HG02642 (cell line): ENCODE measurements at regions not wholly inside any gene's neighbourhood (a gene's known extent, or its start where the extent isn't known, plus 50 kb on each side); places are given as distances from the start of the nearest gene placed in this dataset.

ENCODE experiments used
- ATAC-seq: cut with Tn5 transposase; IDR thresholded peaks from one replicate; pipeline ENCODE4 v1.9.1; 2021; ENCODE audit warnings: mild to moderate bottlenecking; ENCODE audit not compliant: unreplicated experiment, poor library complexity

DNA sequence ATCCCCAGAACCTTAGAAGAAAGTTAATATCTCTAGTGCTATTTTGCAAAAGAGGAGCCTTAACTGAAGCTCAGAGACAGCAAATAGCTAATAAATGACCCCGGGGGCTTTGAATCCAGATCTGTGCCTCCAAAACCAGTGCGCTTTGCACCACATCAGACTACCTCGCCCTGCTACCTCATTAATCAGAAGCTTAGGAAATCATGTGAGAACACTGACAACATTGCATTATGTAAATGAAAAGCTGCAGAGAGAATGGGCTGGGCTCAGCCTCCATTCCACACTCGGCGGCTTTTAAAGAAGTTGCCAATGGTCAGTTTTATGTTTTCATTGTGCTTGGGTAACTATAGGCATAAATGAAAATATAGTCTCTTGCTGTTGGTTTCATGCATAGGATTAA is 54.0 kb upstream of the STMND1 start:
- no peak for ATAC-seq

DNA sequence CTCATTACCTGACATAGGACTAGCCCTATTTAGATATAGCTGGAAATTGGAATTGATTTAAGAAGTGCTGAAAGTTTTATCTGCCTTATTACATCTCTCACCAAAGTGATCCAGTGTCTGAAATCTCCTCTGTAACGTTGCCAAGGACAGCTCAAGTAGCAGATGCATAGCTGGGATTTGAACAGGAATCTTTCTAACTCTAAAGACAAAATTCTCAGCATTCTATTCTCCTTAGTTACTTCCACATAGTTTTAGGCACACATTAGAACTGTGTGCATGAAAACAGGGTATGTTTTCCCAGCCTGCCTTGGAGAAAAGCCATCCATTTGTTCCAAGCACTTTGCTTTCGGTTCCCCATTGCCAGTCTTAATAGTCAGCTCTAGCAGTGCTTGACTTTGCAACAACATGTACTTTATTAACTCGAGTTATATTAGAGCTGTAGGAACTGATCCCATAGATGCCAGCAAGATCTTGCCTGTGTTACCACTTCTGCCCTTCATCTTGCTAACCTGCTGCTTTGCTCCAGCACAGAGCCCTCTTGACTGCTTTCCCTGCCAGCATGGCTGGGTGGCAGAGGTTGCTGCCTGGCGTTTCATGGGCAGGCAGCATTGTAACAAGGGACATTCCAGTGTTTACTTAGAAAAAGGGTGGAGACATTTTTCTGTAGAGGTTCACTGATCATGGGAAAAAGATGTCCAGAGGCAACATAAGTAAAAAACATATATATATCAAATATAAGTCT is 56.1 kb upstream of the STMND1 start:
- no peak for ATAC-seq

DNA sequence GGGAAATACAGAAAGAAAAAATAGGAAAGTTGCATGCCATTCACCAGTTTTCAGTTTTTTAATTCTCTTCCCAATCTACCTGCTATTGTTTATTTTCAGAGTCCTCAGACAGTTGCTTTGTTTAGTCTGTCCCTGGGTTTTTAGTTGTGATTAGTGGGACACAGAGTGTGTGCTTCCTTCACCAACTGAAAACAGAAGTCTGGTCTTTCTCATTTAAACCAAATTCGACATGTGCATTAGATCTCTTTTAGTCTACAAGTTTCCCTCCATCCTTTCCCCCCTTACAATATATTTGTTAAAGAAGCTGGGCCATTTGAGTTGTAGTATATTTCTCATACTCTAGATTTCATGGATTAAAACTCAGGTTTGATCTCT is 58.7 kb upstream of the STMND1 start:
- ATAC-seq, result no peak

DNA sequence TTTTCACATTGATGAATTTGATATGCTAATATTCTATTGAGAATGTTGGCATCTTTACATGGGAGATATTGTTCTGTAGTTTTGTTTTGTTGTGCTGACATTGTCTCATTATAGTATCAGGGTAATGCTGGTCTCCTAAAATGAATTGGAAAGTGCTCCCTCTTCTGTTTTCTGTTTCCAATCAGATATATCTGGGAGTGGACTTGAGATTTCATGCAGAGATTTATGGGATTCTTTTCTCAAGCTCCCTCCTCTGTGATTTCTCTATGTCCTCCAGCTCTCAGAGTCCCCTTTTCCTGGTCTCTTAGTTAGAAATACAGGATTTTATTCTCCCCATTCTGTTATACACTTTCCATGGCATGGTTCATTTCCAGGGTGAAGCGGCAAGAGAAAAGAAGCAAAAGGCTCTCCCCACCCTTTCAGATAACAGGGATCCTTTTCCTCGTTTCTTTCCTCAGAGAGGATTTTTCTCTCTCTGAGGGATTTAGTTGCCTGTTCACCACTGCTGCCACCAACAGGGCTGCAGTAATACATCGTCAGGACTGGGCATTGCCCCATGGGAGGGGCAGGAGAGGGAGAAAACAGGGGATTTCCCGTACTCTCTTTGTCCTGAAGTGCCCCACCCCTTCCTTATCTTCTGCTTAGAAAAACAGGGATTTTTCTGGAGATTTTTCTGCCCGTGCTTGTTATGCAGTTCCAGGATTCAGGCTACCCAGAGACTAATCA is 59.3 kb upstream of the STMND1 start:
- ATAC-seq, result no peak

DNA sequence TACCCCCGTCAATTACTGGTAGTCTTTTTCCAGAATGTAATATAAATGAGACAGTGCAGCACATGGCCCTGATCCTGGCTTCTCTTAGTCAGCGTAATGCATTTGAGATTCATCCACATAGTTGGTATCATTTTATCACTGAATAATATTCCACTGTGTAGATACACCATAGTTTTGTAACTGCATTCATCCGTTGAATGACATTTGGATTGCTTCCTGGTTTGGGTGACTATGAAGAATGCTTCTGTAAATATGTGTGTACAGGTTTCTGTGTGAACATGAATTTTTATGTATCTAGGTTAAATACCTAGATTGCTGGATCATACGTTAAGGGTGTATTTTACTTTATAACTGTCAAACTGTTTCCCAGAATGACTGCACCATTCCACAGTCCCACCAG is 62.6 kb upstream of the STMND1 start:
- no peak for ATAC-seq

DNA sequence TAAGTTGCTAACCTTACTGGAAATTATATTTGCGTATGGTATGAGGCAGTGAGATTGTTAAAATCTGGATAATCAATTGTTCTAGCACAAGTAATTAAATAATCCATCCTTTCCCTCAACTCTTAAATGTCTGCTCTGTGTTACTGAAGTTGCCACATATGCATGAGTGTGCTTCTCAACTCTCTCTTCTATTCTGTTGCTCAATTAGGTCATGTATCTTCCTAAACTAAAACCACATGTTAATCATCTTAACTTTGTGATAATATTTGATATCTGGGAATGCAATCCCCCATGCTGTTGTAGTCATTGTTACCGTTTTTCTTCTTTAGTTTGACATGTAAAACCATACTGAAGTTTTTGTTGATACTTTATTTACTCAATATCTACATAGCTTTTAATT is 63.5 kb upstream of the STMND1 start:
- ATAC-seq, result no peak

DNA sequence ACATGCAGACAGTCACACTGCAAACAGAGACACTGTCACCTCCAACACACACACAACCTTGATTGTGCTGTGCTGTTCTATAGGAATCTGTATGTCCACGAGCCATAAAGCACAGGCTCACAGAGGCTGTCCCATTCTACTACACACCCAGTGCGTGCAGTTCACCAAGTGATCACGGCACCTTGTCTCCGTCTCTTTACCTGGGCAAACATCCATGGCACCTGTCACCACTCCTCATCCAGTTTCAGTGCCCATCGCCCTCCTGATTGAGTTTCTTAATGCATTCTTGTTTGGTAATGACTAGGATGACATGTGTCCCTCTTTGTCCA is 65.8 kb upstream of the STMND1 start:
- no peak for ATAC-seq

DNA sequence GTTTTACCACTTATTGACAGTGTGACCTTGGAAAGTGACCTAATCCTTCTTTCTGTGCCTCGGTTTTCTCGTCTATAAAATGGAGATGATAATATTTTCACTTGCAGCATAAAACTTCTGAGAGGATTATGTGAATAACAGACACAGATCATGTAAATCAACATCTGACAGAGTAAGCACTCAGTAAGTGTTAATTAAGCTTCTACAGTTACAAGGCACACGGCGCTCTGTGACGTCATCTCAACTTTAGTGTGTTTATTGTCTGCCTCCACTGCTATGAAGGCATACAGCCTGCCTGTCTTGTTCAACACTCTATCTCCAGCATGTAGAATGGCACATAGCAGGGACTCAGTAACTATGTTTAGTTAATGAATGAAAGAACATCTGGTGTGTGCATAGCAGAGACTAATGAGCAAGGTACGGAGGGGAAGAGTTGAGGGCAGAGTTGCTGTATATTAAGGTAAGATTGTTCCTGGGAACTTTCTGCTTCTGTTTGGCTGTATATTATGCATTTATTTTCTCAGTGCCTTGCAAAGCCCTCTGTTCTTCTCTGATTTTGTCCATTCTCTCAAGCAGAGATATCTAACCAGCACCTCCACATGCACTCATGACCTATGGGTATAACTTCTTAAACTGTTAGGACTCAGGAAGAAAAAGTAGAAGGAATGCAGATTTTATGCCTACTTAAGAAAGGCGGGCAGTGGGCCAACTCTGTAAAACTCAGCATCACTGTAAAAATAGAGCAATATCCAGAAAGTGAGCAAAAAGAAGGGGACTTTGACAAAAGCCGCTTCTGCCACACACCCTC is 66.4 kb upstream of the STMND1 start:
- ATAC-seq, result no peak

DNA sequence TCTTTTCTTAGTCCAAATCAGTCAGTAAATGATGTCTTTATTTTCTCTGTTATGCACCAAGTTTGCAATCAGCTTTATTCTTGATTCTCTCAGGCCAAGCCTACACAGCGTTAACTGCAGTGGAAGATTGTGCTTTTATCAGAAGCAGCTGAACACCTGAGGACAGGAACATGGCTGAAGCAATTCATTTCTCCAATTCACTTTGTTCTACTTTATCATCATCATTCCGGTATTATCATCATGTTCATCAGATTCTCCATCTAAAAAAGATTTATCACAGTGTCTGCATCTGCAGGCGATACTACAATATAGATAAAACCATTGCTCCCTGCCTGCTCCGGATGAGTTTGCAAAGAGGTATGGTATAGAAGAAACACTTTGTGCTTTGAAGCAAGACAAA is 68.1 kb upstream of the STMND1 start:
- ATAC-seq, result no peak

DNA sequence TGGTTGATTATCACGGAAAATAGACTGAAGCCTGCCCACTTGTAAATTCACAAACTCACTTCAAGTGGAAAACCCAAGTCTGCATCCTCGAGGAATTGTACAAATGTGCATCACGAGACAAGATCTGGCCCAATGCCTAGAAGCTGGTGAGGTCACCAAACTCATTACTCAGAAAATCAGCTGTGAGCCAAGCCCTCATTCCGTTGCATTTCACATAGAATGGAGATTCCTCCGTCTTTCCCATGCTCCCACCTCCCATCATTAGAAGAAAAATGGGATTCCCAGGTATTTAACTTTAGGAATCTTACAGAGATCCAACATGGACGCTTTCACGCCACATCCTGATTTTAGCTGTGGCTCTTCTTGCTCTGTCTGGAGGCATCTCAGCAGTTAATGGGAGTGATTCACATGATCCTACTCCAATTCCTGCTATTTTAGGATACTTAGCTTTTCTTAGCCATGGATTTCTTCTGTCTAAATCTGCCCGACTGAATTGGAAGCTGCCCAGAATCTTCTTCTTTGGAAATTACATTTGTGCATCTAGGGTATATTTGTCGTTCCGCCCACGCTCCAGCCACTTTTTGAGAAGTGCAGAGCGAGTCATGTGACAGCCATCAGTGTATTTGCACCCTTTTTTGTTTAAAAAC is 68.7 kb upstream of the STMND1 start:
- no peak for ATAC-seq

DNA sequence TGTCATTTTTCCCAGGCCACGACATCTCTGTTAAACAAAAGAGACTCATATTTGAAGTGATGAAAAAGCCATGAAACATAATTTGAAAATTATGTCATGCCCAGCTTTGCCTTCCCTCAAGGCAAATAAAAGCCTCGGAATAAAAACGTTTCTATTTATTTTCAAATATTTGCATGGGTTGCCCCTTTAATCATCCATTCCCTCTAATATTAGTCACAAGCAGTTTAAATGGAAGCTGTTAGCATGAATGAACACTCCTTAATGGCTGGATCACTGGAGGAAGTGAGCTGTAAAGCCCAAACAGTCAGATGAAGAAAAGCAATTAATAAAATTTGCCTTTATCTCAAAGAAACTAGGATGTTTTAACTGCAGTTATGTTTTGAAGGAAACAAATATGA is 69.3 kb upstream of the STMND1 start:
- ATAC-seq, result no peak

DNA sequence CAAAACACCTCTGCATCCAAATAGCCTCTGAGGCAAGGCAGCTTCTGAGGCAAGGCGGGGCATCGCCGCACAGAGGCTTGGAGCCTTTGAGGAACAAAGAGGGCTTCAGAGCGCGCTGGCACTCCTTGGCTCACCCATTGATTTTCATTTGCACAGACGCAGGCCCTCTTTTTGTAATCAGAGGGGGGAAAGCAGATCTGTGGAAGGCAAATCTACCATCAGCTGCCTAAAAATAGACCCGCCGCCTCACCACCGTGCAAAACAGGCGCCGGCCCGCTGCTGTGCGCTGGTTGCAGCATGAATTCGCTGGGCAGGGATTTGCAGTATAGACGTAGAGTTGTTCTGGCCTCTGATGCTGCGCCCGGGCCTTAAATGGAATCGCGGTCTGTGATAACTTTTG is 69.9 kb upstream of the STMND1 start:
- ATAC-seq, result no peak

DNA sequence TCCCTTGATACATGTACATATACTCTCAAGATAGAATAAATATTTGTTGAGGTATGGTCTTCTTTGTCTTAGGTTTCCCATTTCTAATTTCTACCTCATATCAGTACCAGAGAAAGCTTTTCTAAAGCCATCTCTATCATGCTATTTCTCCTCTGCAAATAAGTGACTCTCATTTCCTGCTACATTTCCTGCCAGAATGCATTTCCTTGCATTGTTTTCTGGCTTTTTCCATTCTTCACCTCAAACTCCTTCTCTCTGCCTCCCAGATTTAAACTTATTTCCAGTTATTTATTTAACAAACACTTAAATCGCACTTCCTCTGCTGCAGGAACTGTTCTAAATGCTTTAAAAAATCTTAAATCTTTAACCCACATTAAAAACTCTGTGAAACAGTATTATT is 74.4 kb upstream of the STMND1 start:
- ATAC-seq, result no peak

DNA sequence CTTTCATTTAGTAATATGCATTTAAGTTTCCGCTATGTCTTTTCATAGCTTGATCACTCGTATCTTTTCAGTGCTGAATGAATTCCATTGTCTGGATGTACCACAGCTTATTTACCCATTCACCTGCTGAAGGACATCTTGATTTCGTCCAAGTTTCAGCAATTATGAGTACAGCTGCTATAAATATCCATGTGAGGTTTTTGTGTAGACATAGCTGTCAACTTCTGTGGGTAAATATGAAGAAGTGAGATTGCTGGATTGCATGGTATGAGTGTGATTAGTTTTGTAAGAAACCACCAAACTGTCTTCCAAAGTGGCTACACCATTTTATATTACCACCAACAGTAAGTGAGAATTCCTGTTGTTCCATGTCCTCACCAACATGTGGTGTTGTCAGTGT is 79.2 kb upstream of the STMND1 start:
- ATAC-seq, result no peak

DNA sequence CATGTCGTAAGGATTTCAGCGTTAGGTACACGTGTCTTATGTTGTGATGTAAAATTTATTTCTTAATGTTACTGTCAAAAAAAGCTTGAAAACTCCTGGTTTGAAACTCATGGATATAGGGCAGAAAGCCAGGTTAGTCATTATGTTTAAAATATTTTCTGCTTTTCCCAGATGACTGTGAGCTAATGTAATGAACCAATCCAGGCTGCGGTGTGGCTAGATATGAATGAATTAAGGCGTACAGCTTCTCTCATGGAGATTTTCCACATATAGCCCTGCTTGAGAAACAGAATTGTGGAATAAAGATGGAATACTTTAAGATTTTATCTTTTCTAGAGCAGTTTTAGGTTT is 80.3 kb upstream of the STMND1 start:
- no peak for ATAC-seq

DNA sequence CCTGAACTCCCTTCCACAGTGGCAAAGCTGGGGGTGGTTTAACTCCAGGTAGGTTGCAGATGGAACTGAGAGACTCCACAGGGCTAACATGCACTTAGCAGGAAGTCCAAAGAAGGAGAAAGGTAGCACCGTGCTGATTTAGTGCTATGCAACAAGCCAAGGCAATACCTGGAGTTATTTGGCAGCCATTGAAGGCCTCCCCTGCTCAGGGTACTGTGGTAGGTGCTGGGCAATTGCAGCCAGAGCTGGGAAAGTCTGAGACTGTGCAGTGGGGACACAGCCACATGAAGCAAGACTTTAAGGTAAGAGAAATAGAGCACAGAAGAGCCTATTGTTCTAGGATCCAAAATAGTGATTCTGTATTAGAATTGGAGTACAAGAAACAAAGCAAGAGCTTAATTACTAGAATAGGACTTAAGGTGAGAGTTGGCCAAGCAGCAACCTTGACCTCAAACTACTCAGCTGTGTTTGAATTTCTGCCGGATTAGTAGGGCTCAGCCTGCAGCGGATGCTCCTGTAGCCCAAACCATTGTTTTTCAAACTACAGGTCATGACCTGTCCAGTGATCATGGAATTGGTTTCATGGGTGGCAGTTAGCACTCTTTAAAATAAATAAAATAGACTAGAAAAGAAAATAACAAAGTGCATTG is 80.8 kb upstream of the STMND1 start:
- no peak for ATAC-seq

DNA sequence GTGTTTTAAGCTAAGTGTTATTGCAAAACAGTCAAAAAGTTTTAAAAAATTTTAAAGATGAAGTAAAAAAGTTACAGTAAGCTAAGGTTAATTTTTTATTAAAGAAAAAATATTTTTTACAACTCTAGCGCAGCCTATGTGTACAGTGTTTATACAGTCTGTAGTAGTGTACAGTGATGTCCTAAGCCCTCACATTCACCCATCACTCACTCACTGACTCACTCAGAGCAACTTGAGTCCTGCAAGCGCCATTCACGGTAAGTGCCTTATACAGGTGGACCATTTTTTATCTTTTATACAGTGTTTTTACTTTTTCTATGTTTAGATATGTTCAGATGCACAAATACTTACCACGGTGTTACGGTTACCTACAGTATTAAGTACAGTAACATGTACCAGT is 83.4 kb upstream of the STMND1 start:
- ATAC-seq, result no peak

DNA sequence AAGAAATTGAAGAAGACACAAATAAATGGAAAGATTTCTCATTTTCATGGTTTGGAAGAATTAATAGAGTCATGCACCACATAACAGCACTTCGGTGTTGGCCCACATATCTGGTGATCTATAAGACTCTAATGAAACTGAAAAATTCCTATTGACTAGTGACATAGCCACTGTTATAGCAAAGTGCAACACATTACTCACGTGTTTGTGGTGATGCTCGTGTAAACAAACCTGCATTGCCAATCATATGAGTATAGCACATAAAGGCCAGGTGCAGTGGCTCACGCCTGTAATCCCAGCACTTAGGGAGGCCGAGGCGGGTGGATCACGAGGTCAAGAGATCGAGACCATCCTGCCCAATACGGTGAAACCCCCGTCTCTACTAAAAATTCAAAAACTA is 84.4 kb upstream of the STMND1 start:
- ATAC-seq, result no peak

DNA sequence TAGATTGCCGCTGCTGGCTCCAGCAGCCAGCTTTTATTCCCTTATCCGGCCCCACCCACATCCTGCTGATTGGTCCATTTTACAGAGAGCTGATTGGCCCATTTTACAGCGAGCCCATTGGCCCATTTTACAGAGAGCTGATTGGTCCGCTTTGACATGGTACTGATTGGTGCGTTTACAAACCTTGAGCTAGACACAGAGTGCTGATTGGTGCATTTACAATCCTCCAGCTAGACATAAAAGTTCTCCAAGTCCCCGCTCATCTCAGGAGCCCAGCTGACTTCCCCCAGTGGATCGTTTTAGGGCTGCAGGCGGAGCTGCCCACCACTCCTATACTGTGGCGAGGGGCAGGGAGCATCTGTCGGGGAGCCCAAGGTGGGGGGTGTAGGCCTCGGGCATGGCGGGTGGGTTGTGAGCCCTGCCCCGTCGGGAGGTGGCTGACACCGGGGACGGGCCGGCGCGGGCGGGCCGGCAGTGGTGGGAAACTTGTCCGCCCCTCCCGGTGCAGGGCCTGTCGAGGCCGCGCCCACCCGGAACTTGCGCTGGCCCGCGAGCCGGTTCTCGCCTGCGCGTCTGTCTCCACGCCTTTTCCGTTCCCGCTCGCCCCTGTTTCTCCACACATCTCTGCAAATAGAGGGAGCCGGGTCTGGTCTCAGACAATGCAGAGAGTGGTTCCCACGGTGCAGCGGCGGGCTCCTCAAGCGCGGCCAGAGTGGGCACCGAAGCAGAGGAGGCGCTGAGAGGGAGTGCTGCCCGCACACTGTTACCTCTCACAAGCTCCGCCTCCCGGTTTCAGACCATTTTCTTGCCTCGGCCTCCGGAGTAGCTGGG is 86.1 kb upstream of the STMND1 start:
- ATAC-seq, result no peak

DNA sequence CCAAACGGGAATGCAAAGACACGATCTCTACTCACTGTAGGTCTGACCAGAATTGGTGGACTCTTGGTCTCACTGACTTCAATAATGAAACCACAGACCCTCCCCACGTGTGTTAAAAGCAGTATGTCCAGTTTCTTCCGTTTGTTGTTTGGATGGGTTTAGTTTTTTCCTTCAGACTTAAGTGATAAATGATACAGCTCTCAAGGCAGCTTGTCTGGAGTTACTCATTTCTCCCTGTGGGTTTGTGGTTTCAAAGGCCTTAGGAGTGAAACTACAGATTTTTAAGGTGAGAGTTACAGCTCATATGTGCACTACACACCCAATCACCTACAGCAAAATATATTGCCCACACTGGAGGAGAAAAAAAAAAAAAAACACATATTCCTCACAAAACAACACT is 86.7 kb upstream of the STMND1 start:
- ATAC-seq, result peak; percentile 91
